CD4-positive, alpha-beta T cell treated with Interferon gamma for 1 hour (primary cell): ENCODE measurements at regions not wholly inside any gene's neighbourhood (a gene's known extent, or its start where the extent isn't known, plus 50 kb on each side); places are given as distances from the start of the nearest gene placed in this dataset.

ENCODE experiments used
- DNase-seq: peaks from one replicate; pipeline ENCODE4 v3.0.0-alpha.2; 2020

DNA sequence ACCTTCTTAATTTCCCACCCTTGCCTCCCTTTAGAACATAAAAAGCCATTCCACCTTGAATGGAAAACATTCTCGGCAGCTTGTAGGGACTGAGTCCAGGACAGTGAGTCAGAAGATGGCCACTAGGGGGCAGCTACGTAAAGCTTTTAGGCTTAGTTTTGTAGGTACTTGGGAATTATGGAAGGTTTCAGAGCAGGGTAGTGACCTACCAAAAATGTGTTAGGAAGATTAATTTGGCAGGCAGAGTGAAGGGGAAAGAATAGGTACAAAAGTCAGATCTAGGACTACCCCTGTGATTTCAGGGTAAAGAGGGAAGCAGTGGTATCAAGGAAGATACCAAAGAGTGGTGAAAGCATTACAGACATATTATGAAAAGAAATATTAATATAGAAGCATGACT is 198.4 kb downstream of the NDFIP2 start:
- DNase-seq, result no peak

DNA sequence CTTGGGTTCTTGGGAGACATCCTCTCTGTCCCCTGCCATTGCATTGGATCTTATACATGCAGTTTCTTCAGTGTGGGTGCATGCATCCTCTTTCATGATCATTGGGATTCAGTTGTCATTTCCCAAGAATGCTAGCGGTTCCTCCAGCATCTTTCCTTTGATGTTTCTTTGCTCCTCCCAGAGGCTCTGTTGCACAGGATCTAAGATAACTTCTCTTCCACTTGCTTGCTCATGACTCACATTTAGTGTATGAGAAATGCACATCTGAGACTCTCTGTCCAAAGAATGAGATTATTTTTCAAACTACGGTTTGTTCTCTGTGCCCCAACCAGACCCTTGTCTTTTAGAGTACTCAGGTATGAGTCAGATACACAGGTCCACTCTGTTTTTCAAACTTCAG is 197.1 kb downstream of the NDFIP2 start:
- no peak for DNase-seq

DNA sequence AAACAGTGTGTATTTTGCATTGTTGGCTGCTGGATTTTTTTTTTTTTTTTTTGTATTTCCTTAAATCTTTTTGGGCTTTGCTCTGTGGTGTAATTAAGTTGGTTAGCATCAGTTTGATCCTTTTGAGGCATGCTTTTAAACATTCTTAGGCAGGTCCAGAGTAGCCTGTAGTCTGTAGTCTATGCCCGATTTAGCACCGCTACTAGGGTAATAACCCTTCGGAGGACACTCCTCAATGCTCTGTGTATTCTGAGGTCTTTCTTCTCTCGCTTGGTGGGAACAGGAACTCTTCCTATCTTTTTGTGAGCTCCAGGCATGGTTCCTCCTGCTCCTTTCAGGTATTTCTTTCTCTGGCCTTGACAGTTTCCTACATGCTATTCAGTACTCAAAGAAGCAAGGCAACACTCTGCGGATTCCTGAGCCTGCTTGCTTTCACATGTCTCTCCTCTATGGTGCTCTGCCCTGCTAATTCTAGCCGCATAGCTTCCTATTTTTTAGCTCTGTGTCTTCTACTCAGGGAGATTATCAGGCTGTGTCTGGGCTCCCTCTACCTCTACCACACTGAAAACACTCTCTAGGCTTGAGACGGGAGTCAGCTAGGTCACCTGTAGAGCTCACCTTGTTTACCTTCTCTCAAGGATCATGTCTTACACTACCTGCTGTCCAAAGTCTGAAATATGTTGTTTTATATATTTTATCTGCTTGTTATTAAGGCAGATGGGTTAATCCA is 195.1 kb downstream of the NDFIP2 start:
- DNase-seq, result no peak

DNA sequence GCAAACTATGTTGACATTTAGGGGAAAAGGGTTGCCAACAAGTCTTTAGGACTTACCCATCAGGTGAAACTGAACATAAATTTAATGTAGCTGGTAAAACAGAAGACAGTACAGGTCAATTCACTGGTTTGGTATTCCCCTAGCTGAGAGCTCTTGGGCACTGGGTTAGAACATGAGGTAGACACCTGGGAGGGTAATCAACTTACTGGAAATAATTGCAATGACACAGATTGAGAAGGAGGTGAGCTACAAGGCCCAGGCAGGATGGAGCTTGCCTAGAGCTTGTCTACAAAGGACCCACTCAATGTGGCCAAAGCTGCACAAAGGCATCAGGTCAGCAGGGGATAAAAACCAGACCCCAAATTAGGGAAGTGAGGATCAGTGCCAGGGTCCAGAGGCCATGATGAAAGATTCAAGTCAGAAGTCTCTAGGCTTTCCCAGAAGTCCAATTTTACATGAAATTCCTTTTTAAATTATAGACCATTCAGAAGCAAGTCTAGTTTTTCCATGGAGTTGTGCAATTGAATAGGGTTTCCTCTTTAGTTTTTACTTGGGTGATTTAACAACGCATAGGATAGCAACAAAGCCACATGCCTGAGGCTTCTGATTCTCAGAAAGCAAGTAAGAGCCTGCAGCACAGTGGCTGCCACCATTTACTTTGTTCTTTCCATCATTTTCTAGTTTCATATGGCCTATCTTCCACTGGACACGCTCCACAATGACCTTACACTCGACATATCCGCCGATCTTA is 194.0 kb downstream of the NDFIP2 start:
- DNase-seq, result no peak

DNA sequence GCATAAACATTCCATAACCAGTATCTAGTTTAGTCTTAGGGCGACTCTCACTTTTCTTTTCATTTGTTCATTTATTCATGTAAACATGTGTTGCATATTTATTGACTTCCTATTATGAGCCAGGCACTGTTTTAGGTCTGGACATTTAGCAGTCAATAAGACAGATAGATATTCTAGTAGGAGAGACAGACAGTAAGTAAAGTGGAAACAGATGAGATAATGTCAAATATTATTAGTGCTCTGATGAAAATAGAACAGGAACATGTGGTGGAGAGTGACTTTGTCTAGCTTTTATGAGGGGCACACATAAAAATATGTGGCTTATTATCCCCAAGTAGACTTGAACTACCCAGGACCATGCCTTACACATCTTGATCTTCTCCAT is 193.0 kb downstream of the NDFIP2 start:
- DNase-seq, result no peak

DNA sequence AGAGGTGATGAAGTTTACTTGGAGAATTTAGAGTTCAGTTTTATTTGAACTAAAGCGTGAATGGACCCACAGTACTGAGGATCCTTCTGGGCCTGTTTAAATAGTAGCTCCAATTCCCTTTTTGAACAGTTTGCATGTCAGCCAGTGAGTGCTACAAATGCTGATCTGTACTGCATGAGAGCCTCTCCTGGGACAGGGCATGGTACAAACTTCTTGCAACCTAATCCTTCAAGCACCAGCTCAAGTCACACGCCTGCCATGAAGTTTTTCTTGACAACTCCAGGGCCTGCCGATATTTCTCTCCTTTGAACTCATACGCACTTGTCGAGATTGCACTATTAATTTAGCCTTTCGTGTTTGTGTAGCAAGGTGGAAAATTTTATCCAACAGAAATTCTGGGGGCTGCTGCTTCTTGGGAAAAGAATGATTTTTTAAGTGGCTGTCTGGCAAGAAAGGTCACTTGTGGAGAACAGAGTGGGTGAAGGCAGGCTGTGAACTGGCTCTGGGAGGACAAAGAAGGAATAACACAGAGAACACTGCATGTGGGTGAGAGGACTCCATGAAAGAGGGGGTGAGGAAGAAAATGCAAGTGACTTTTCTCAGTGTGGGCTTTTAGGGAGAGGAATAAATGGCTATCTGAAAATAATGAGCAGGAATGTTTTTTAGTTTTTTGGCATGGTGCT is 192.5 kb downstream of the NDFIP2 start:
- DNase-seq, result no peak

DNA sequence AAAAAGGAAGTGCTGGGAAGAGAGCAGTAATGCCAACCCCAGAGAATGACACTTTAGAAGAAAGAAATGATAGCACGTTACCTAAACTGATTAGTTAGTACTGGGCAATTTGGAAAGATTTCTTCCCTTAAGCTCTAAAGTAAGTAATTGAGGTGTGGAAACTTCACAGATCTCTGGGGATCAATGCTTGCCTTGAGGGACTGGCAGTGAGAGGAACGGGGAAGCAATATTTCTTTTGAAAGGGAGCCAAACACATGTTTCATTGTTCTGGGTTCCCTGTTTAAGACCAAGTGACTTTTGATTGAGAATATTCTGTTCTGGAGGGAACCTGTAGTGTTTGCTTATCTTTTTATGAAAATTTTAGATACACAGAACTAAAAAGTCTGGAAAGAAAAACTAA is 190.5 kb downstream of the NDFIP2 start:
- no peak for DNase-seq

DNA sequence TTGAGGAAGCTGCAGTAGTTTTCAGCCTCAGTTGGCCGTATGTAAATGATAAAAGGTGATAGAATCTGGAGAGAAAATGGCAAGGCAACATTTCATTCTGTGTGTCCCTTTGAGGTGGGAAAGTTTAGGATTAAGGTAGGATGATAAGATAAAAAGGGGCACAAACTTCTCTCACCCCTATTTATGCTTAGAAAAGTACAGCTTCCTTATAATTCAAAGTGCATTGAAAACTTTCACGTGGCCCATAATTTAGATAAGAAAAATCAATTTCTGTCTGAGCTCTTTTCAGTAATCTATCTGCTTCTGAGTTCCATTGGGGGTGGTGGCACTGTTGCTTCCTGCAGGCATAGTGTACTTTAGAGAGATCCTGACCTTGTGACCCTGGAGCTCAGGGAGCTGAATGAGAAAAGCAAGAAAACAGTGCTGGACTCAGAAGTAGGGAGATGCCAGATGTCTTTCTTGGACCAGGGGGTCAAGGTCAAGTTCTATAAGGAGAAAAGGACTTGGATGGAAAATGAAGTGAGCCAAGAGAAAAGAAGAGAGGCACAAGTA is 187.3 kb downstream of the NDFIP2 start:
- no peak for DNase-seq

DNA sequence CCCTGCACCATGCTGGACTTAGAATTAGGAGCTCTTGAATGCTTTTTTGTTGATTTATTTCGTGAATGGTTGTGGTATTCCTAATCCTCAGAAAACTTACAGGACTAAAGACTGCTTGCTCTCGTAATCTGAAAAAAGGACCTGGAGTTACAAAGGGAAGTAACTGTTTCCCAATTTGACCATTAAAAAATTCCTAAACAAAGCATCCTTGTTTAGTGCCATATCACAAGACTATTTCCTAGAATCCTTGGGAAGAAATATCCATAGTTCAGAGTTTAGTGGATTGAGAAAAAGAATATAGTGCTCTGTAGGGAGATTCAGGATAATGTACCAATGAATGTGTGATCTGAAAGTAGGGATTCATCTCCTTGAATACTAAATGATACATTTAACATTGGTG is 186.8 kb downstream of the NDFIP2 start:
- no peak for DNase-seq

DNA sequence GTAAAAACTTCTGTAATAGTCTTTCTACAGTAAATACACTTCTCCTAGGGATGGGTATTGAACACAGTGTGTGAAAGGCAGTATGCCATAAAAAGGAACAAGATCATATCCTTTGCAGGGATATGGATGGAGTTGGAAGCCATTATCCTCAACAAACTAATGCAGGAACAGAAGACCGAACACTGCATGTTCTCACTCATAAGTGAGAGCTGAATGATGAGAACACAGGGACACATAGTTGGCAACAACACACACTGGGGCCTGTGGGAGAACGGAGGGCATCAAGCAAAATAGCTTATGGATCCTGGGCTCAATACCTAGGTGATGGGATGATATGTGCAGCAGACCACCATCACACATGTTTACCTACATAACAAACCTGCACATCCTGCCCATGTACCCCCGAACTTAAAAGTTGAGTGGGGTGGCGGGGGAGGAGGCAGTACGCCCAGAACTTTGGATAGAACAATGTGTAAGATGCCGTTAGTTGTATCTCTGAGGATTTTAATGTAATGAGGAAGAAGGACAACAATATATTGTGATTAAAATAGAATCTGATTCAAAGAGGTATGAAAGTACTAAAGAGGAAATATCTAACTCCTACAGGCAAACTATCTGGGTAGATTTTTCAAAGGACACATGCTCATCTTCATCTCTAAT is 183.2 kb downstream of the NDFIP2 start:
- no peak for DNase-seq

DNA sequence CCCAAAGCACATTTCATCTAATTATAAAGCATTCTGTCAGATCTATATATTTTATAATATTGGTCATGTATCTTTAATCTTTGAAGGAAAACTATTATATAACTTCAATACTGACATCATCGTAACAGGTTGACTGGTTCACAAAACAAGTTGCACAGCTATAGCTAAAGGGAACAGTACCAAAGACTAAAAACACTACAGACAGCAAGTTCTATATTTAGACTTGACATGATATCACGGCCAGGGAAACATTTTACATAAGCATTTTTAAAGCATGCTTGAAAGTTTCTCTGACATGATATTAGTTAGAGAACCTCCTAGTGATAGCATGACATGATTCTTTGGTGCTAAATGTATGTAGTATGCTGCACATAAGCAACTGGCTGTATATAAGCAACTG is 182.5 kb downstream of the NDFIP2 start:
- no peak for DNase-seq

DNA sequence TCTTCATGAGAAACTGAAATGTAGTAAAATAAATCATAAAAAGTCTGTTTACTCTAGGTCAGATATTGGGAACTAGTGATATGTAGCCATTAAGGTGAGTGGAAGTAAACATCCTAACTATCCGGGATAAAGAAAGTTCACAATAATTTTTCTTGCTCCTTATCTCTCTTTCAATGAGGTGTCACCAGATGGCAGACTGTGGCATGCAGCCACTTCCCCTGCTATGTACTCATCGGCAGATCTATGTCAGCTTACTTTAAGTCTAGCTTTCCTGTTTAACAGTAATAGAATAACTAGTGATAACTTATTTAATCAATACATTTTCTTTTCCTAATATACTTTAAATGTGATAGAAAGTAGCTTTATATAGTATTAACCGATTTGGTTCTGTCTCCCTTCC is 181.9 kb downstream of the NDFIP2 start:
- DNase-seq, result no peak

DNA sequence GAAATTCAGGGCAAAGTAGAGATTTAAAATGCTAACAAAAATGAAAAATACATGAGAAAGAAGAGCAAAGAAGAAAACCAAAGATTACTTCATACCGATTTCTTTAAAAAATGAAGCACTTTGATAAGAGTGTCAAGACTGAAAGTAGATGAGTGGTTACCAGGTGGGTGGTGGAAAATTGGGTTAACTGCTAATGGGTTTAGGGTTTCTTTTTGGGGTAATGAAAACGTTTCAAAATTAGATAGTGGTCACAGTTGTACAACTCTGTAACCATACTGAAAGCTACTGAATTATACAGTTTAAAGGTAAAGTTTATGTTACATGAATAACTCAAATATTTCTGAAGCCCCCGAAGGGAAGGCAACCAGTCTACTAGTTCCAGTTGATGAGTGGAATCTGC is 179.4 kb downstream of the NDFIP2 start:
- DNase-seq, result no peak

DNA sequence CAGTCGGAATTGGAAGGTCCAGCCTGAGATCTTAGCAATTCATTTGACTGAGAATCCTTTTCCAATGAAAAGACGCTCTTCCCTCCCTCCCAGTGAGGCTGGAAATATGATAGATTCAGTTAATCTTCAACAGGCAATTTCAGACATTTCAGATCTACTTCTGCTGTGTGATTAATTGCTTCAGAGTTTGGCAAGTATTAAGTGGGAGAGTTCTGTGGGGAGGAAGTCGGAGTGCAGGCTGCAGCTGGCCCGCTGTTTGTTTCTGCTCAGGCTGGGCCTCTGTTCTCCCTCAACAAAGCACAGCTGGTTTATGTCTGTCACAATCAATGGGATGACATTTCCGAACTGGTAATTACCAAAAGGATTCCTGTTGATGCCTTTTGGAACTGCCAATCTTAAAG is 178.2 kb downstream of the NDFIP2 start:
- DNase-seq, result no peak

DNA sequence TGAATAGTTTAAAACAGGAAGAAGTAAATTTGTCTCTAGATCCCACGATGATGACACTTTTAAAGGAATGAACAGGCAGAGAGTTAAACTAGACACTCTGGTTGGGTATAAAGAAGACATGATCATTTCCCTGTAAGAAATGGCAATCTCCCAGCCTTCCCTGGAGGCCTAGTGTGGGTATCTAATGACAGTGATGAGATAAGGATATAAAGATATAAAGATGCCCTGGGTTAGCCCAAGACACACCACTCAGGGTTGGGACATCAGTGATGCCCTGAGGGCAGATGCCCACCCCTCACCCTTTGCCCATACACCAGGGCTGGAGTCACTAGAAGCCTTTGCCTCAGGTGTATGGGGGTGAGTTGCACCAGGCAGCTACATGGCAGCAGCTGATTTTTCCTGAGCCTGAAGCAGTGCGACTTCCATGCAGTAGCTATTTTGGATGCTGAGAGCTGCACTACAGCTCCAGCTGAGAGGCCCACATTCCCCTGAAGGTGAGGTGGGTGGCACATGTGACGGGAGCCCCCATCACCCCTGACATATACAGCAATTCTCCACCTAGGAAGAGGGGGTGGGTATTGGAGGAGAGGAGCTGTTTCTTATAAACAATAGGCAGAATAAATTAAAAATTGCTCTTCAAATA is 177.5 kb downstream of the NDFIP2 start:
- DNase-seq, result no peak

DNA sequence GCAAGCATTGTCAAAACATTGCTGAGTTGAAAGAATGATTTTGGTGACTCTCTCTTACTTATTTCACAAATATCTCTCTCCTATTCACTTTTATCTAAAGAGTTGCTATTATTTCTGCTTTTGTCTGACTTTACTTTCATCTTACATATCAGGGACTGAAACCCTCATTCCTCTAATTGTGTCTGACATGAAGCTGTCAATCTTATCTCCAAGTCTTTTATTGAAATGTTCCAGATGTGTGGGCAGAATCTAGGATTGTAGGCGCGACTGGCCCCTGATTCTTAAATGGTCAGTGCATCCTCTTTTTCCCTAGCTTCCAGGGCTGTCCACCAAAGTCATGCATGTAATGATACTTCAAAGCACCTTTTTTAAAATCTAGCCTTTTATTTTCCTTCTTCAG is 174.6 kb downstream of the NDFIP2 start:
- DNase-seq, result no peak

DNA sequence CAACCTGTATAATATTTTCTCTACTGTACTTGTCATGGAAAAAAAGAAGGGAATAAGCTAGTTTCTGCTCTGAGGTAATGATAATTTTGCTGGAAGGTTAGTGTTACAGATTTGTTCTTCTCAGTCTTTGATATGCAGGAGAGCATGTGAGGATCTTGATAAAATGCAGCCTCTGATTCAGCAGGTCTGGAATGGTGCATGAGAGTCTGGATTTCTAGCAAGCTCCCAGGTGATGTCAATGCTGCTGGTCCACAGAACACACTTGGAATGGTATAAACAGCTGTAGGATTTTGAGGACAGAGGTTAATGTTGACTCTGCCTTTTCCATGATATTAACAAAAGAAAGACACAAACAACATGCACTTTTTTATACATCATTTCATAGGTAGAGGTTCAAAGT is 173.6 kb downstream of the NDFIP2 start:
- no peak for DNase-seq

DNA sequence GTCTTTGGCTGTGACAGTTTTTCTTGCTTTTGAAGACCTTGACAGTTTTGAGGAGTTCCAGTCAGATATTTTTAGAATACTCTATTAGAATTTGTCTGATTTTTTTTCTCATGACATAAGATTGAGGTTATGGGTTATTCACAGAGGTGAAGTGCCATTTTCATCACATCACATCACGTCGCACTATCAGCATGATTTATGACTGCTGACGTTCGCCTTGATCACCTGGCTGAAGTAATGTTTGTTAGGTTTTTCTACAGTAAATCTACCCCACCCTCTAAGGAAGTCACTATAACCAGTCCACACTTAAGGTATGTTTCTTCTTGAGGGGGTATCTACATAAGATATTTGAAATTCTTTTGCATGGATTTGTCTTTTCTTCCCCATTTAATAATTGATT is 169.7 kb downstream of the NDFIP2 start:
- no peak for DNase-seq

DNA sequence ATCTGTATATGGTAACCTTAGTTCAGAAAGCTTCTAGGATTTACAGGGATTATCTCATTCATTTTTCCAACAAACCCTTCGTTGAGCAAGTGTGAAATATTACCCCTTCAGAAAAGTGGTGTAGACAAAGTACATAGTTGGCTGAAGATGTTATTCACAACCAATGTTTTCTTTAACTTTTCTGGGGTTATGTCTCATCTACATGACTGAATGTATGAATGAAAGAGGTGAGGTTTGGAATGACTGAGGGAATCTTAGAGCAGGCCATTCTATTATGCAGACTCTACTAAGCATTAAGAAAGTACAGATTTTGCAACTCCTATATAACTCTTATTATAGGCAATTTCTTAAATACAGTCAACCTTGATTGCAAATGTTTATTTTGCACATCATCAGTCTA is 167.2 kb downstream of the NDFIP2 start:
- no peak for DNase-seq

DNA sequence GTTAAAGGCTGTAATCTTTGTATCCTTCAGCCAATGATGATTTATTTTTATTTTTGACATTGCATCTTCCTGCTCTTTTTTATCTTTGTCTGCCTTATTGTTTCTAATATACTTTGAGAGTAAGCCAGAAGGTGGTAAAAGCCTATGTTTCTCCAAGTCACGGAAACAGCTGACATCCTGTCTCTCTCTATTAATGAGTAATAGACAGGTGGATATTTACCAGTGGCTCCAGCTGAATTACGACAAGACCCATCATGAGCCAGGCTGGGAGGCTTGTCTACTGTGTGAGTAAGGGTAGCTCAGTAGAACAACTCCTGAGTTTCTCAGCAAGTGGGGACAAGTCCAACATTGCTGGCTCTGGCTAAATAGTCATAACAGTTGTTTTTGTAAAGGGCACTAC is 166.6 kb downstream of the NDFIP2 start:
- DNase-seq, result no peak

DNA sequence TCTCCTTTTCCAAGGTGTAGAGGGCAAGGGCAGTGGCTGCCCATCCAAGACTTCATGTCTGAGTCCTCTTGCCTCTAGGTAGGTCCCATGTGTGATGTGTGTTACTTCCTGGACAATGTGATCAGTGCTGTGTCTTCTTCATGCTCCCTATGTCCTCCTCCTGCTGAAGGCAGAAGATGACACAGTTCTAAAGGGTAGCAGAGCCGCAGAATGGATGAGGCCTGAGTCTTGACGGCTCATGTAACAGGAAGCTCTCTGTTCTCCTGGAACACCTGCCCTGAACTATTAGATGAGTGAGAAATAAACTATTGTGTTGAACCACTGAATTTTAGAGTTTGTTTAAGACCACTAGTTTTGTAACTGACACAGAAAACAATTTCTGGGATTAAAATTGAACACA is 165.9 kb downstream of the NDFIP2 start:
- no peak for DNase-seq

DNA sequence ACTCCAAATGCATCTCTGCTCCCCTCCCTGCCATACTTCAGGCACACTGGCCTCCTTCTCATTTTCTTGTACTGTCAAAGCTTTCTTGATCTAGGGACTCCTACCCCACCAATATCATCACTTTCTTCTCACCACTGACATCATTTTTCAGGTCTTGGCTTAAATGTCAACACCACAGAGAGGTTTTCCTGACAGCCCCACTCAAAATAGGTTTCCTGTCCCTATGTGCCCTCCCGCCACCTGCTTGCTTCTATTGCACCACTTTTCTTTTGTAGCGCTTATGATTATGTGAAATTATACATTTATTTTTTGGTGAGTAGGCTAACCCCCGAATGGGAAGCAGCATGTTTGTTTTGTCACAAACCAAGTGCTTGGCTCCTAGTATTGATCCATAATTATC is 164.6 kb downstream of the NDFIP2 start:
- DNase-seq, result no peak

DNA sequence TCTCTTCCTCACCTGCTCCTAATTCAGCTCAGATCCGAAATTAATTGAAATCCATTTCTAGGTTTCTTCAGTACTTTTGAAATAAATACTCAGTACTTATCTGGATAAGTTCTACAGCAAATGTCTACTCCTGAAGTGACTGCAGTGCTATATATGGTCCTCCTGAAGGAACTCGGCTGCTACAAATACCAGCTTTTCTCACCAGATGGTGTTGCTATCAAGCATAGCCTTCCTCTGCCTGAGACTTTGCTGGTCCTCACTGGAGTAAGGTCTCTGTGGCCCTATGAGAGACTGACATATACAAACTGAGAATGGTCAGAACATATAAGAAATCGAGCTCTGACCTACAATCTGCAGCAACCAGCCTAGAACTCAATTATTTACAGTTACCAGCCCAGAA is 161.6 kb downstream of the NDFIP2 start:
- DNase-seq, result no peak
